ENCODE measurements at regions not wholly inside any gene's neighbourhood (a gene's known extent, or its start where the extent isn't known, plus 50 kb on each side); places are given as distances from the start of the nearest gene placed in this dataset.
"Not testable (repeated sequence)": the region's sequence is repeated elsewhere in the genome, so short reads cannot be mapped to it uniquely, and the experiment has no call there.

DNA sequence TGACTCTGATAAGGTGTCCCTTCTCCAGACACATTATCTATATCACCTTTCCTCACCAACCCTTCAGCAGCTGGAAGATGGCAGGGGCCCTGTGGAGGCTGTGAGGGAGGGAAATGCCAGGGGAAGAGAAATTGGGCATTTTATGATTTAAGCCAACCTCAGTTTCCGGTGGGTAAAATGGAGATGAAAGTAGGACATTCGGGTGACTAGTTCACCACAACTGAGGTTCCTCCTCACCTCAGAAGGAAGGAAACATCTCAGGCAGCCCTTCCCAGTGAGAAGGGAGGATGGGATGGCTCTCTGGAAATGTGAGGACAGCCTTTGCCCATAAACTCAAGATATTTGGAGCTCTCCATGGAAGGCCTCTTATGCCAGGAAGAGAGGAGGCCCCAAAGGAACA lies 251.5 kb downstream of the MID1IP1 start:
- DNase-seq: no peak

DNA sequence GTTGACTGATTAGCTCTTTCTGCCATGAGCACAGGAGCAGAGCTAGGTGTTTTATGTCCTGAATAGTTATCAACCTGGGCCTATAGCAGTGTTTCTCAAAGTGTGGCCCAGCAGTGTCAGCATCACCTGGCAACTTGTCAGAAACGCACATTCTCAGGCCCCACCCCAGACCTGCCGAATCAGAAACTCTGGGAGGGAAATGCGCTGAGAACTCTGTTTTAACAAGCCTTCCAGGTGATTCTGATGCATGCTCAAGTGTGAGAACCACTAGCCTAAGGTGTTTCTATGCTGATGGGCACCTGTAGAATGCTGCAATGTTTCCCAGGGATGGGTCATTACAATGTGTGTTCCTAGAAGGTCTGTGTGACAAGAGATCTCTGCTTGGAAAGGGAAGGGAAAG lies 257.5 kb downstream of the MID1IP1 start:
- DNase-seq: no peak

DNA sequence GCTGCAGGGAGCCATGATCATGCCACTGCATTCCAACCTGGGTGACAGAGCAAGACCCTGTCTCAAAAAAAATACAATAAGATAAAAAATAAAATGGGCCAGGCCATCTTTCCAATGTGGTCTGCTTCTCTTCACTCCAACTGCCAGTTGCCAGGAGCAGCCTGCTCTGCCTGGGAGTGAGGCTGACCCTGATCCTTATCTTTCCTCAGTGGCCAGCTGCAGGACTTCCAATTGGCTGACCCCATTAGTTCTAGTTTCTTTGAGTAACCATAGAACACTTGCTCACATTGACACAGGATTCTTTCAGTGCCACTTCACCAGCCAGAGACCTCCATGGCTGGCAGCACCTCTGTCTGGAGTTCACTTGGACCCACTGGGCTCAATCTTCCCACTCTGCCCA lies 258.6 kb downstream of the MID1IP1 start:
- no peak for DNase-seq

- peak; percentile 56 for DNase-seq
Measured at GRCh38 chrX:39063037-39063436, 261.8 kb downstream of the MID1IP1 start.

GRCh38 chrX:39063702-39064101 lies 262.4 kb downstream of the MID1IP1 start:
- DNase-seq: no peak

DNA sequence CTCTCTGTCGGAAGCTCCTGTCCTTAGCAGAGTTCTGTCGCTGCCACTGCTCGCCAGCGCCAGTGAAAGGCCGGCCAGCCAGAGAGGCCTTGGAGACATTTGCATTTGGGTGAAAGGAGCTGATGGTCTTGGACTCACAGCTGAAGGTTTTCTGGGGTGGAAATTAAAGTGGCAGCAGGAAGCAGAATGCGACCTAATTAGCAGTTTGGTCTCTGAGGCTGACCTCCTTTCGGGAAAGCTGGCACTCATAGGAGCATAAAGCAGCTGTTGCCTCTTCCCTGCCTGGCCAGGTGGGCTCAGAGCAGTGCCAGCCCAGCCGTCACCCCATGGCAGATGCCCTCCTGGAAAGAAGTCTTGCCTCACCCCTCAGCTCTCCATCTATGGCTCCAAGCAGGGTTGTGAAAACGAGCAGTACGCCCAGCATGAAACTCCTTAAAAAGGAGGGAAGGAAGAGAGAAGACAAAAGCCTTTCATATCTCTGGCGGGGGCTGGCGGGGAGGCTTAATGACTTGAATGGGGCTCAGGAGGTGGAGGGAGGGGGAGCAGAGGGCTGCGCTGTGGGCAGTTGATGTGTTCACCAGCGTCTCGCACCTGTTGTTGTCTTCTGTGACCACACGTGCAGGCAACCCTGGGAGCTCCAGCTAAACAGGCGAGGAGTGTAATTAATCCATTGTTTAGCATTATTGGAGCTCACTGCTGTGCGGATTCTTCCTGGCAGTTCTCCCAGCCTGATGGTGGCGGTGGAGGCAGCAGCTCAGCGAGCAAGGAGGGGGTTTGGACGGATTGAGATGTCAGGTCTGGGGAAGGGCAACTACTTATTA lies 264.0 kb downstream of the MID1IP1 start:
- DNase-seq: no peak

- DNase-seq: no peak
Measured at GRCh38 chrX:39067866-39068265, 266.6 kb downstream of the MID1IP1 start.

GRCh38 chrX:39068634-39069033 lies 267.4 kb downstream of the MID1IP1 start:
- not testable (repeated sequence) for DNase-seq

DNA sequence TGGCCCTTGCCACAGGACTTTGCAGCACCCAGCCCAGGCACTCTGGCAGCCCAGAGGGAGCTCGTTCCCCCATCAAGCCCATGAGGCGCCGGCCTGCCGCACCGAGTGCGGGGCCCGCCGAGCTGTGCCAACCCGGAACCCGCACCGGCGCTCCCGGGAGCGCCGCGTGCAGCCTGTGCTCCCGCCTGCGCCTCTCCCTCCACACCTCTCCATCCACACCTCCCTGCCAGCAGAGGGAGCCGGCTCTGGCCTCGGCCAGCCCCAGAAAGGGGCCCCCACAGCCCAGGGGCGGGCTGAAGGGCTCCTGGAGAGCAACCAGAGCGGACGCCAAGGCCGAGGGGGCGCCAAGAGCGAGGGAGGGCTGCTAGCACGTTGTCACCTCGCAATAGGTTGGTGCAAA lies 268.8 kb downstream of the MID1IP1 start:
- DNase-seq: no peak

DNA sequence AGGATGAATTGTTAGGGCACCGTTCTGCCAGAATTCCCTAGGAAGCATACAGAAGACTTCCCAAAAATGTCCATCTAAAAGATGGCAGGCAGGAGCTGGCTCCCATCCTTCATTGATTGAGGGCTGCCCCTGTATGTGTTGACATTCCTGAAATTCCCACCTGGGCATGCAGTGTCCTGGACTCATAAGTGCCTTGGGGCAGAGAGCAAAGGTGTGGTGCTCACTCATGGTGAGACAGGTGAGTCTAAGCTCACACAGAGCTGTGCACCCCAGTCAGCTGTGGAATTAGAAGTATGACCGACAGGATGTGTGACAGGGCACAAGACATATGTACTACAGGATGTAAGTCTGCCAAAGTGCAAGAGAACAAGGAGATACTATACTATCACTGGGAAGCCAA lies 271.9 kb downstream of the MID1IP1 start:
- no peak for DNase-seq

- DNase-seq: no peak
Measured at GRCh38 chrX:39096599-39096998, 295.3 kb downstream of the MID1IP1 start.

DNA sequence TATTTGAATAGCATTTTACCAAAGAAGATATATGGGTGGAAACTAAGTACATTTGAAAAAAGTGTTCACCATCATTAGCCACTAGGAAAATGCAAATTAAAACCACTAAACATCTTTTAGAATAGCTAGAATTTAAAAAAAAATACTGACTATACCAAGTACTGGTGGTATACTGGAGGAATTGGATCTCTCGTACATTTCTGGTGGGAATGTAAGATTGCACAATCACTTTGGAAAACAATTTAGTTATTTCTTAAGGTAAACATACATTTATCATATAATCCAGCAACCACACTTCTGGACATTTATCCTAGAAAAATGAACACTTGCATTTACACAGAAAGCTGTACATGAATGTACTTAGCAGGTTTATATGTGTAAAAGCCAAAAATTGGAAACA lies 303.5 kb downstream of the MID1IP1 start:
- no peak for DNase-seq

GRCh38 chrX:39112143-39112542 lies 310.9 kb downstream of the MID1IP1 start:
- no peak for DNase-seq

DNA sequence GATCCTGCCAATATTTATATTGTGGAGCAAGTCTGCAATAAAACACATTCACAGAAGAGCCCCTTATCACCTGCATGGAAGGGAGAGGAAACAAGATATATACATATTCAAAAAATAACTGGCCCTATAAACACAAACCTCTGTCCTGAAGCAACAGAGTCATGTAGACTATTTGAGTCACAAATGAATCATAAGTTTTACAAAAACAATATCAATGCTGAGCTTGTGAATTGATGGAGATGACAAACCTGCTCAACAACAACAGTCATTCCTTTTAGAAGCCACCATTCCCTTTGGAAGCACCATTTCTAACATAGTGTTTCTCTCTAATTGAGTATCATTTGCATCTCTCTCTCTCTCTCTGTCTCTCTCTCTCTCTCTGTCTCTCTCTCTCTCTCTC lies 313.9 kb downstream of the MID1IP1 start:
- DNase-seq: no peak

- no peak for DNase-seq
Measured at GRCh38 chrX:39117101-39117500, 315.8 kb downstream of the MID1IP1 start.

DNA sequence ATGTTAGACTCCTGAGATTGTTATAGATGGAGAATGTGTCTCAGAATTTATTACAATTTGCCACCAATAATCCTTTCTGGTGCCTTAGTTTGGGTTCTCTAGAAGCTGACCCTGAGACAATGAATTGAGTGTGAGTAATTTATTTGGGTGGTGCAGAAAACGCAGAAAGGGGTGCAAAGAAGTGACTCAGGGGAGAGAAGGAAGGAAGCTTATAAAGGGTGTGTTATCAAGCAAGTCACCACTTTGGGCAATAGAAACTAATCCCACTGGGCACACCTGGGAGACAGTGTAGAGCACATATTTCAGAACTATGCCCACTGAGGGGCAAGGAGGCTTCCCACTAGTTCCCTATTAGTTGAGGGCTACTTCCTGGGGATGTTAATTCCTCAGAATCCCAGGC lies 320.6 kb downstream of the MID1IP1 start:
- no peak for DNase-seq

- no peak for DNase-seq
Measured at GRCh38 chrX:39125834-39126233, 324.6 kb downstream of the MID1IP1 start.

DNA sequence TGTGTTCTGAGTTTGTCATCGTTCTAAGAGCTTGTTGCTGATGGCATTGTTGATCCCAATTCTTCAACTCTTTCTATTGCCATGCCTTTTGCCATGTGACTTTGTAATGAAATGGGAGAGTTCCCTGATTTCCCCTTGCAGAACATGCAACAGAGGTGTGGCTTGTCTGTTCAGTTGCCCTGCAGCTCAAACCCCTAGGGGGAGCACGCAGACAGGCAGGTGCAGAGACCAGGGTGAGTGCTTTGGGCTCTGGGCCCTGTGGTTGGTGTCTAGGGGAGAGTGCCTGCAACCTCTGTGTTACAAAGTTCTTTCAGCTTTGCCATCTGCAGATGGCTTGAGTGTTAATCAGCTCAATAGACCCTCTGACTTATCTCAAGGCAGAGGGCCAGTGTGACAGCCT lies 332.7 kb downstream of the MID1IP1 start:
- DNase-seq: no peak

DNA sequence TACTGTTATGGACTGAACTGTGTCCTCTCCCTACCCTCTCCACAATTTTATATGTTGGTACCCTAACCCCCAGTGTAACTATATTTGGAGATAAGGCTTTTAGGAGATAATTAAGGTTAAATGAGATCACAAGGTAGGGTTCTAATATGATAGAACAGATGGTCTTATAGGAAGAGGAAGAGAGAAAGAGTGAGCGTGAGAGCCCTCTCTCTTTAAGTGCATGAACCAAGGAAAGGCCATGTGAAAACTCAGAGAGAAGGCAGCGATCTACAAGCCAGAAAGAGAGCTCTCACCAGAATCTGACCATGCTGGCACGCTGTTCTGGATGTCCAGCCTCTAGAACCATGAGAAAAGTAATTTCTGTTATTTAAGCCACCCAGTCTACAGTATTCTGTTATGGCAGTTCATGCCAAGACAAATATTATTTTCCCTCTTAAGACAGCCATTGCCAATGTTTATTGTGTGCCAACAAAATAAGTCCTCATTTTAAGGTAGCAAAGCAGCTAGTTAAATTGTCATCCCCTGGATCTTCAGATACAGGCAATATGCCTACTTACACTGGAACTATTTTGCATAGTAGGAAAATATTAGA lies 336.2 kb downstream of the MID1IP1 start:
- DNase-seq: no peak

DNA sequence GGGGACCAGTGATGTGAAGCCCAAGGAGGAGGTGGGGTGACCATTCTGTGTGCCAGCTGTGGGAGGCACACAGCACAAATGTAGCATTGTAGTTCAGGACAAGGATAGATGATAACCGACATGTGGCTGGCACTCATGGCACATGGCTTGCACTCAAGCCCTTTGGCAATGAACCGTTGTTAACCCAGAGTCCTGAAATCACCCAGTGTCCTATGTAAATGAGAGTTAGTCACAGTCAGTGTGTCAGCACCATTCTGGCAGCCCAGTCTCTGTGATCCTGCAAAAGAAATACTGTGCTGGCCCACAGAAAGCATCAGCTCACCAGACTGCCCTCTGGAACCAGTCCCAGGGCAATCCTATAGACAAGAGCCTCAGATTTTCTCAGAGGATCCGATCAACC lies 339.3 kb downstream of the MID1IP1 start:
- DNase-seq: no peak

GRCh38 chrX:39144323-39144722 lies 343.1 kb downstream of the MID1IP1 start:
- DNase-seq: no peak

GRCh38 chrX:39144956-39145355 lies 343.7 kb downstream of the MID1IP1 start:
- DNase-seq: peak; percentile 4

DNA sequence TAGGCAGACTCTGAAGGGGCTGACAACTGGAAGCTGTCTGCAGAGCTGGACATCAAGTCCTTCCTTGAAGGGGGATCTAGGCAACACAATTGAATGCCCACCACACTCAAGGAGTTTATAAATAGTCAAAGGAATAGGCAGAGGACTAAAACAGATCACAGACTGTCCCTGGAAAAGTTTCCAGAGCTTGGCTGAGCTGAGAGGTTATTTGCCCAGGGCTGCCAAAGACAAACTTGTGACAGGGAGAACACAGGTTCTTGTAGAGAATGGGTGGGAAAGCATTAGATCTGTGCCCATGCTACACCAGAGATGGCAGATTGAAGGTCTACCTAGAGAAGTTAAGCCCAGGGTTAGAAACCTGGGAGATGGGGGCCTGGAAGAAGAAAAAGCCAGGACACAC lies 344.6 kb downstream of the MID1IP1 start:
- no peak for DNase-seq

GRCh38 chrX:39149761-39150160 lies 348.5 kb downstream of the MID1IP1 start:
- DNase-seq: peak; percentile 1

- no peak for DNase-seq
Measured at GRCh38 chrX:39150220-39150619, 349.0 kb downstream of the MID1IP1 start.

Measured in GF-D8 (cell line).